ENCODE measurements at regions not wholly inside any gene's neighbourhood (a gene's known extent, or its start where the extent isn't known, plus 50 kb on each side); places are given as distances from the start of the nearest gene placed in this dataset.

GRCh38 chr1:170366980-170367379 lies 165.0 kb upstream of the GORAB start:
- H3K4me2 ChIP-seq (ENCODE audit: control insufficient read depth, extremely low read depth, insufficient read depth, low read depth, low read length) = no peak overlapping the region
- no peak for DNase-seq (ENCODE audit: low read depth, low spot score)
- H3K36me3 ChIP-seq (ENCODE audit: control insufficient read depth in 2 of 2, extremely low read depth in 1 of 2, insufficient read depth in 2 of 2, low read length in 2 of 2) = no peaks in the 10 kb centered on the region
- dilution Hi-C loops (cut with MboI; ENCODE audit: extremely low pct_ligation_motif_present, low sequenced_read_pairs) = no loop called here
- no peak for TF ChIP-seq CTCF (optimal IDR thresholded peaks at IDR 0.05 in 1 of 3, IDR thresholded peaks at IDR 0.05 in 1 of 3, conservative IDR thresholded peaks at IDR 0.05 in 1 of 3; ENCODE audit: extremely low read depth in 1 of 3, insufficient read depth in 2 of 3, low read length in 3 of 3)
- no peak for TF ChIP-seq EZH2 (IDR thresholded peaks at IDR 0.05; ENCODE audit: low read length)
- no peaks in the 10 kb centered on the region for H3K79me2 ChIP-seq (ENCODE audit: control insufficient read depth, insufficient read depth, low read length)
- no peak overlapping the region for H3K4me3 ChIP-seq (ENCODE audit: control insufficient read depth in 2 of 3, extremely low read depth in 1 of 3, insufficient read depth in 2 of 3, low read depth in 1 of 3, low read length in 3 of 3)
- FAIRE-seq = no peak
- H4K20me1 ChIP-seq (ENCODE audit: control insufficient read depth, extremely low read depth, insufficient read depth, low read length) = no peaks in the 10 kb centered on the region
- no peak overlapping the region for H2AFZ ChIP-seq (ENCODE audit: control insufficient read depth, low read length)
- no peaks in the 10 kb centered on the region for H3K9me3 ChIP-seq (ENCODE audit: control insufficient read depth, low read depth, low read length)
- H3K27ac ChIP-seq (ENCODE audit: control insufficient read depth, insufficient read depth, low read length) = no peak overlapping the region
- H3K9ac ChIP-seq (ENCODE audit: control insufficient read depth, extremely low read depth, insufficient read depth, low read length) = no peak overlapping the region
- H3K9me1 ChIP-seq (ENCODE audit: control insufficient read depth, extremely low read depth, insufficient read depth, low read length) = no peaks in the 10 kb centered on the region
- no peaks in the 10 kb centered on the region for H3K4me1 ChIP-seq (ENCODE audit: control insufficient read depth, extremely low read depth, insufficient read depth, low read length)
- no peaks in the 10 kb centered on the region for H3K27me3 ChIP-seq (ENCODE audit: control insufficient read depth, extremely low read depth, insufficient read depth, low read length)

GRCh38 chr1:170367615-170368014 lies 164.4 kb upstream of the GORAB start:
- DNase-seq (ENCODE audit: low read depth, low spot score) (no peak), FAIRE-seq (no peak)
- Histone ChIP-seq H3K9me1 (ENCODE audit: control insufficient read depth, extremely low read depth, insufficient read depth, low read length) (no peaks in the 10 kb centered on the region), H3K4me2 (ENCODE audit: control insufficient read depth, extremely low read depth, insufficient read depth, low read depth, low read length) (no peak overlapping the region), H3K36me3 (ENCODE audit: control insufficient read depth in 2 of 2, extremely low read depth in 1 of 2, insufficient read depth in 2 of 2, low read length in 2 of 2) (no peaks in the 10 kb centered on the region), H3K9me3 (ENCODE audit: control insufficient read depth, low read depth, low read length) (no peaks in the 10 kb centered on the region), H3K4me3 (ENCODE audit: control insufficient read depth in 2 of 3, extremely low read depth in 1 of 3, insufficient read depth in 2 of 3, low read depth in 1 of 3, low read length in 3 of 3) (no peak overlapping the region), H3K9ac (ENCODE audit: control insufficient read depth, extremely low read depth, insufficient read depth, low read length) (no peak overlapping the region), H3K79me2 (ENCODE audit: control insufficient read depth, insufficient read depth, low read length) (no peaks in the 10 kb centered on the region), H4K20me1 (ENCODE audit: control insufficient read depth, extremely low read depth, insufficient read depth, low read length) (no peaks in the 10 kb centered on the region), H3K27ac (ENCODE audit: control insufficient read depth, insufficient read depth, low read length) (no peak overlapping the region), H3K4me1 (ENCODE audit: control insufficient read depth, extremely low read depth, insufficient read depth, low read length) (no peaks in the 10 kb centered on the region), H2AFZ (ENCODE audit: control insufficient read depth, low read length) (no peak overlapping the region), H3K27me3 (ENCODE audit: control insufficient read depth, extremely low read depth, insufficient read depth, low read length) (no peaks in the 10 kb centered on the region)
- no peak for TF ChIP-seq EZH2 (IDR thresholded peaks at IDR 0.05; ENCODE audit: low read length)
- TF ChIP-seq CTCF (optimal IDR thresholded peaks at IDR 0.05 in 1 of 3, IDR thresholded peaks at IDR 0.05 in 1 of 3, conservative IDR thresholded peaks at IDR 0.05 in 1 of 3; ENCODE audit: extremely low read depth in 1 of 3, insufficient read depth in 2 of 3, low read length in 3 of 3) = no peak
- dilution Hi-C loops (cut with MboI; ENCODE audit: extremely low pct_ligation_motif_present, low sequenced_read_pairs) = no loop called here

All from keratinocyte (primary cell).